WTC11 (cell line): ENCODE measurements at regions not wholly inside any gene's neighbourhood (a gene's known extent, or its start where the extent isn't known, plus 50 kb on each side); places are given as distances from the start of the nearest gene placed in this dataset.

ENCODE experiments used
- ATF1 ChIP-seq: sonication (generic); formaldehyde crosslinking; IDR thresholded peaks from 2 replicates; pipeline ENCODE4 v1.8.1; 2023; ENCODE audit warnings: mild to moderate bottlenecking, moderate library complexity, missing genetic modification reagents
- ATF2 ChIP-seq: sonication (generic); formaldehyde crosslinking; IDR thresholded peaks from 2 replicates; pipeline ENCODE4 v1.8.1; 2022; ENCODE audit warnings: low read depth, missing genetic modification reagents, borderline replicate concordance
- IRF1 ChIP-seq: sonication (generic); formaldehyde crosslinking; IDR thresholded peaks from 2 replicates; pipeline ENCODE4 v1.8.0; 2023; ENCODE audit warnings: missing genetic modification reagents
- SMAD3 ChIP-seq: sonication (generic); formaldehyde crosslinking; IDR thresholded peaks from 2 replicates; pipeline ENCODE4 v1.8.0; 2022; ENCODE audit warnings: missing genetic modification reagents, mild to moderate bottlenecking, borderline replicate concordance
- ZNF263 ChIP-seq: sonication (generic); formaldehyde crosslinking; IDR thresholded peaks from 2 replicates; pipeline ENCODE4 v1.8.1; 2022; ENCODE audit warnings: low read depth, mild to moderate bottlenecking, moderate library complexity, missing genetic modification reagents

- no peak for TF ChIP-seq ATF1 (CRISPR knock-in tag)
- TF ChIP-seq IRF1 = no peak
- TF ChIP-seq ZNF263 (CRISPR knock-in tag) = no peak
- TF ChIP-seq SMAD3 = no peak
- TF ChIP-seq ATF2 (CRISPR knock-in tag) = no peak
Measured at GRCh38 chr4:180650273-180650672, 1592.9 kb upstream of the TENM3 start.
